Adrenal gland (tissue), 9 donors: ENCODE measurements at regions not wholly inside any gene's neighbourhood (a gene's known extent, or its start where the extent isn't known, plus 50 kb on each side); places are given as distances from the start of the nearest gene placed in this dataset.

ENCODE experiments used
- DNase-seq, 7 donors: peaks; one replicate each; pipeline ENCODE4 v3.0.0-alpha.2; 2019 to 2020
- H3K27ac ChIP-seq, 5 donors: fragments of 200-600 bp; sonication (generic) in 4 of 5; 1 replicate in 3 of 5; 2 replicates in 2 of 5; pipeline versions ENCODE4 v1.5.1 to v1.8.0; 2016 to 2020; ENCODE audit warnings: mild to moderate bottlenecking in 1 of 5
- H3K27me3 ChIP-seq: fragments of 200-600 bp; 2 replicates; pipeline ENCODE4 v1.8.0; 2021
- H3K36me3 ChIP-seq, 2 donors: fragments of 200-600 bp; replicated peaks in 1 of 2; 1 replicate in 1 of 2; 2 replicates in 1 of 2; pipeline versions ENCODE4 v1.5.1 to v1.8.0; 2018 to 2022
- H3K4me1 ChIP-seq, 2 donors: fragments of 200-600 bp; replicated peaks in 1 of 2; 1 replicate in 1 of 2; 2 replicates in 1 of 2; pipeline versions ENCODE4 v1.5.1 to v1.8.0; 2018 to 2021
- H3K4me3 ChIP-seq, 4 donors: fragments of 200-600 bp; sonication (generic) in 3 of 4; one replicate each; pipeline ENCODE4 v1.5.1; 2016 to 2018
- H3K9me3 ChIP-seq, 3 donors: fragments of 200-600 bp; sonication (generic) in 1 of 3; replicated peaks in 1 of 3; 1 replicate in 2 of 3; 2 replicates in 1 of 3; pipeline versions ENCODE4 v1.5.1 to v1.8.0; 2016 to 2021
- POLR2A ChIP-seq, 2 donors: fragments of 450-650 bp; IDR thresholded peaks; one replicate each; pipeline ENCODE4 v1.6.1; 2017; ENCODE audit warnings: antibody characterized with exemption in 2 of 2, mild to moderate bottlenecking in 2 of 2, moderate library complexity in 1 of 2
- WGBS, 4 donors: extraction: QIAGEN DNeasy Blood & Tissue Kit in 2 of 4; methylation state at CpG; one replicate each; pipeline versions ENCODE4 v1.1.5 to v1.1.7; 2013 to 2017; 5-methylcytosine and 5-hydroxymethylcytosine counted together
- intact Hi-C, 2 donors: fragments of 100-400 bp; cut with DNase I; formaldehyde crosslinking; loops; one replicate each; pipeline versions ENCODE4 v1.14.1 to v1.15.0; 2022 to 2023
- TF ChIP-seq, protein P1 (sequence below), 6 experiments: fragments of 450-650 bp in 4 of 6; fragments of 200-600 bp in 2 of 6; sonication (generic) in 1 of 6; IDR thresholded peaks; 1 replicate in 5 of 6; 2 replicates in 1 of 6; pipeline versions ENCODE4 v1.5.1 to v1.8.0; 2016 to 2021; ENCODE audit warnings: antibody characterized with exemption in 6 of 6, mild to moderate bottlenecking in 2 of 6, moderate library complexity in 1 of 6
- donor health status: healthy with polysubstance abuse.
- donor health status: Bipolar disorder and iron deficiency.
- donor health status: DM: yes; HTN: yes; CAD: no.
- donor health status: DM: no; HTN: no; CAD: no.
- donor health status: DM: no; HTN: no; CAD: no.

DNA sequence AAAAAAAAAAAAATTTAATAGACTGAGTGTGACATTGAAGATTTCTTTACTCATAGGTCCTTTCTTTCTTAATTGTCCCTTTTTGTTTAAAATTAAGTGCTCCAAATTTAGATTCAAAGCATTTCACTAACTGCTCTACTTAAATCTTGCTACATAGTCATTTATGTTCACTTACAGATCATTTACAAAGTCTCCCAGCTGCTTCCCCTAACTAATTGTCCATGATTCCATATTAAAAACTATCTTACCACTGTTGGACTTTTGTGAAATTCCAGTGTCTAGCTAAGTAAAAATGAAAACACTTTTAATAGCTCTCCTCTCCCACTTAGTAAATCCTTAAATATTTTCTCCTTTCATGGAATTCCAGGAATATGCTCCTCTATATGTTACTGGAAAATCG, 850.5 kb downstream of the NR2F1-AS1 start:
- Histone ChIP-seq H3K27me3 (no peaks in the 10 kb centered on the region), H3K27ac (no peak overlapping the region), H3K4me1 (no peaks in the 10 kb centered on the region), H3K4me3 (no peak overlapping the region), H3K9me3 (no peaks in the 10 kb centered on the region), H3K36me3 (no peaks in the 10 kb centered on the region)
- no peak for DNase-seq
- WGBS, 4 donors = 46 to 66% (median 54%) methylated on average over 1 of the region's 1 CpG
- intact Hi-C loops = no loop called here
- TF ChIP-seq, protein P1, sequence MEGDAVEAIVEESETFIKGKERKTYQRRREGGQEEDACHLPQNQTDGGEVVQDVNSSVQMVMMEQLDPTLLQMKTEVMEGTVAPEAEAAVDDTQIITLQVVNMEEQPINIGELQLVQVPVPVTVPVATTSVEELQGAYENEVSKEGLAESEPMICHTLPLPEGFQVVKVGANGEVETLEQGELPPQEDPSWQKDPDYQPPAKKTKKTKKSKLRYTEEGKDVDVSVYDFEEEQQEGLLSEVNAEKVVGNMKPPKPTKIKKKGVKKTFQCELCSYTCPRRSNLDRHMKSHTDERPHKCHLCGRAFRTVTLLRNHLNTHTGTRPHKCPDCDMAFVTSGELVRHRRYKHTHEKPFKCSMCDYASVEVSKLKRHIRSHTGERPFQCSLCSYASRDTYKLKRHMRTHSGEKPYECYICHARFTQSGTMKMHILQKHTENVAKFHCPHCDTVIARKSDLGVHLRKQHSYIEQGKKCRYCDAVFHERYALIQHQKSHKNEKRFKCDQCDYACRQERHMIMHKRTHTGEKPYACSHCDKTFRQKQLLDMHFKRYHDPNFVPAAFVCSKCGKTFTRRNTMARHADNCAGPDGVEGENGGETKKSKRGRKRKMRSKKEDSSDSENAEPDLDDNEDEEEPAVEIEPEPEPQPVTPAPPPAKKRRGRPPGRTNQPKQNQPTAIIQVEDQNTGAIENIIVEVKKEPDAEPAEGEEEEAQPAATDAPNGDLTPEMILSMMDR (IDR thresholded peaks at IDR 0.05) = no peak

DNA sequence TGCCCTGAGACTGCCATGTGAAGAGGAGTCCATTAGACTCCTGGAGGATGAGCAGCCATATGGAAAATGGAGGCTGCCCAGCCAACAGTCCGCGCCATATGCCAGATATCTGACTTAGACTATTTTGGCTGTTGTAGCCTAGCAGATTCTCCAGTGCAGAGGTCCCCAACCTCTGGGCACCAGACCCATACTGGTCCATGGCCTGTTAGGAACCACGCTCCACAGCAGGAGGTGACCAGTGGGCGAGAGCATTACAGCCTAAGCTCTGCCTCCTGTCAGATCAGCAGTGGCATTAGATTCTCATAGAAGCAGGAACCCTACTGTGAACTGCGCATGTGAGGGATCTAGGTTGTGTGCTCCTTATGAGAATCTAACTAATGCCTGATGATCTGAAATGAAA, 851.9 kb downstream of the NR2F1-AS1 start:
- Histone ChIP-seq H3K27me3 (no peaks in the 10 kb centered on the region), H3K9me3 (no peaks in the 10 kb centered on the region), H3K4me1 (no peaks in the 10 kb centered on the region), H3K4me3 (no peak overlapping the region), H3K27ac (no peak overlapping the region), H3K36me3 (no peaks in the 10 kb centered on the region)
- 86 to 98% (median 91%) methylated on average over 3 to 5 of the region's 5 CpGs for WGBS, 4 donors
- intact Hi-C loops = no loop called here
- TF ChIP-seq, protein P1 (IDR thresholded peaks at IDR 0.05) = no peak
- no peak for TF ChIP-seq POLR2A (IDR thresholded peaks at IDR 0.05)
- DNase-seq = no peak

DNA sequence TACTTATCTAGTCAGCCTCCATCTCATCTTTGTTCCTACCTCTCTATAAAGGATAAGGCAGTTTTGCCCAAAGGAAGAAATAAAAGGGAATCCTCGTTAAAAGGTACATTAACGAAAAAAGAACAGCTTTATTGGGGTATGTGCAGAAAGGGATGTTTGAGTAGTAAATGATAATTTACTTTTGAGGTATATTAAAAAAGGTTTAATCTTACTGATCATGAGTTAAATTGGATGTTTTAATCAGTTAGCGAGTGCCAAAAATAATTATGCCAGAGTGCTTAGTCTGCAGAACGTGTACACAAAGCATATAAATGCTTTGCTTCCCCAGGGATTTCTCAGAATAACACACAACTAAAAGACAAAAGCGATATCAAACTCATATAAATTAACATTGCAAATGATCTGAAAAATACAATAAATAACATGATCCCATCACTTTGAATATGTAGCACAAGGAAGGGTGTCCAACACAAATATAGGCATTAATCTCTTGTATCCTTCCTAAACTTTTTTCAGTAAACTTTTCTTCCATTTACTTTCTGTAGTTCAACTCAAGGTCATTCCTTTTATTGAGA, 865.0 kb downstream of the NR2F1-AS1 start:
- no peaks in the 10 kb centered on the region for H3K36me3 ChIP-seq
- no peak for DNase-seq
- no peak for TF ChIP-seq POLR2A (IDR thresholded peaks at IDR 0.05)
- TF ChIP-seq, protein P1 (IDR thresholded peaks at IDR 0.05) = no peak
- intact Hi-C loops = no loop called here
- H3K9me3 ChIP-seq = no peaks in the 10 kb centered on the region
- no peaks in the 10 kb centered on the region for H3K27me3 ChIP-seq
- no peaks in the 10 kb centered on the region for H3K4me1 ChIP-seq
- WGBS, 4 donors = 69 to 72% (median 71%) methylated on average over 5 of the region's 5 CpGs
- H3K27ac ChIP-seq = no peak overlapping the region
- no peak overlapping the region for H3K4me3 ChIP-seq

DNA sequence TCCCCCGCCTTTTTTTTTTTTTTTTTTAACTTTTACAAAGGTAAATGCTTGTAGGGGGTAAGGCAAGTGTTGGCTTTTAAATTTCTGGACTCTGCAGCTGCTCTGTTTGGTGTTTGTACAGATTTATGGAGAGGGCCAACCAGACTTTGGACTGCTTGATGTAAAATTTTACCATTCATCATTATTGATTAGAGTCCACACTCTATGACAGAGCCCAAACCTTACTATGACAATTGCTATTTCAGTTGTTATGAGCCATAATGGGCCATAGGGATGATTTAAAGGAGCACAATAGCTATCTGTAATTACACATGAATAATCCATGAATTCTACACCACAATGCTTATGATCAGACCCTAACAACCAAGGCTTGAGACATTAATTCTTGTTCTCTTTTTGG, 867.2 kb downstream of the NR2F1-AS1 start:
- Histone ChIP-seq H3K4me3 (no peak overlapping the region), H3K27ac (no peak overlapping the region), H3K36me3 (no peaks in the 10 kb centered on the region), H3K9me3 (no peaks in the 10 kb centered on the region), H3K4me1 (no peaks in the 10 kb centered on the region), H3K27me3 (no peaks in the 10 kb centered on the region)
- DNase-seq = no peak
- WGBS, 4 donors = 57 to 82% (median 78%) methylated on average over 1 of the region's 1 CpG
- TF ChIP-seq, protein P1 (IDR thresholded peaks at IDR 0.05) = no peak
- no peak for TF ChIP-seq POLR2A (IDR thresholded peaks at IDR 0.05)
- intact Hi-C loops = no loop called here
